H1 (cell line): ENCODE measurements at regions not wholly inside any gene's neighbourhood (a gene's known extent, or its start where the extent isn't known, plus 50 kb on each side); places are given as distances from the start of the nearest gene placed in this dataset.
A peak's percentile ranks its signal among the peaks of the same experiment; 100 is the strongest.

Experiments used
- CEBPB ChIP-seq: IDR thresholded peaks from 2 replicates; pipeline ENCODE4 v1.6.1; 2012; ENCODE audit warnings: low read depth, low read length
- EP300 ChIP-seq, 2 experiments: IDR thresholded peaks; 1 replicate in 1 of 2; 2 replicates in 1 of 2; pipeline ENCODE4 v1.6.1; 2011 to 2012; ENCODE audit warnings: low read depth in 2 of 2, low read length in 2 of 2, mild to moderate bottlenecking in 2 of 2, borderline replicate concordance in 1 of 2, inconsistent platforms in 1 of 2, moderate library complexity in 1 of 2
- KDM1A ChIP-seq: fragments of 200-600, 300-600 bp; sonication (generic); IDR thresholded peaks from 2 replicates; pipeline ENCODE4 v1.7.1; 2016; ENCODE audit warnings: mild to moderate bottlenecking, low read length, borderline replicate concordance
- POLR2A ChIP-seq, 2 experiments: IDR thresholded peaks; 1 replicate in 1 of 2; 2 replicates in 1 of 2; pipeline ENCODE4 v1.6.1; 2011; ENCODE audit warnings: low read depth in 2 of 2, low read length in 2 of 2, mild to moderate bottlenecking in 2 of 2; ENCODE audit errors: control extremely low read depth in 1 of 2
- RFX5 ChIP-seq: IDR thresholded peaks from 2 replicates; pipeline ENCODE4 v1.6.1; 2011; ENCODE audit warnings: low read depth, low read length, improper control_type of control experiment, borderline replicate concordance
- SAP30 ChIP-seq: fragments of 300-600 bp; sonication (generic); IDR thresholded peaks from 2 replicates; pipeline ENCODE4 v1.7.1; 2012; ENCODE audit warnings: low read length, moderate library complexity, mild to moderate bottlenecking, inconsistent platforms; ENCODE audit not compliant: insufficient read depth, insufficient replicate concordance
- TAF1 ChIP-seq: IDR thresholded peaks from 2 replicates; pipeline ENCODE4 v1.6.1; 2011; ENCODE audit warnings: mild to moderate bottlenecking, low read depth, low read length
- TCF12 ChIP-seq: IDR thresholded peaks from 2 replicates; pipeline ENCODE4 v1.6.1; 2011; ENCODE audit warnings: low read depth, mild to moderate bottlenecking, low read length
- TEAD4 ChIP-seq: IDR thresholded peaks from 2 replicates; pipeline ENCODE4 v1.6.1; 2012; ENCODE audit warnings: low read depth, low read length, inconsistent platforms, mixed read lengths
- TF ChIP-seq, protein P1 (sequence below), 3 experiments: IDR thresholded peaks; 1 replicate in 2 of 3; 2 replicates in 1 of 3; pipeline versions ENCODE4 v1.5.1 to v1.6.1; 2011; ENCODE audit warnings: low read length in 3 of 3, mild to moderate bottlenecking in 3 of 3, inconsistent platforms in 2 of 3, low read depth in 1 of 3, moderate library complexity in 1 of 3; ENCODE audit not compliant: insufficient read depth in 1 of 3; ENCODE audit errors: control extremely low read depth in 1 of 3
- TF ChIP-seq, protein P2 (sequence below): IDR thresholded peaks from 2 replicates; pipeline ENCODE4 v1.6.1; 2011; ENCODE audit warnings: low read length, improper control_type of control experiment

DNA sequence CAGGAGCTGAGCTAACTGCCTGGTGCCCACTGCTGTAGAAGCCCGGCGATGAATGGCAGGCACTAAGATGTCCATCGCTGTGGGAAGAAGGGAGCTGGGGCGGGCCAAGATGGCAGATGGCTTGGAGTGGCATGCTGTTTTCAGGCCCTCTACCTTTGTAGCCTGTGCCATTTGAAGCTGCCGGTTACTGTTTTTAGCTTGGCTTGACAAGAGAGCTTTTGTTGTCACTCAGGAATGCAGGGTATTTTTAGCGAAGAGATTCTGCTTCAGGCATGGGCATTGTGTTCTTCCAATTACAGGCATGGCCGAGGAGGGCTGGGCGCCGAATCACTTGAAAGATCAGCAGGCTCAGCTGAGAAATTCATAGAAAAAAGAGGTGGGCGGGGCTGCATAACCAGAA is 348.7 kb downstream of the RPS6KC1 start:
- TF ChIP-seq, protein P1, sequence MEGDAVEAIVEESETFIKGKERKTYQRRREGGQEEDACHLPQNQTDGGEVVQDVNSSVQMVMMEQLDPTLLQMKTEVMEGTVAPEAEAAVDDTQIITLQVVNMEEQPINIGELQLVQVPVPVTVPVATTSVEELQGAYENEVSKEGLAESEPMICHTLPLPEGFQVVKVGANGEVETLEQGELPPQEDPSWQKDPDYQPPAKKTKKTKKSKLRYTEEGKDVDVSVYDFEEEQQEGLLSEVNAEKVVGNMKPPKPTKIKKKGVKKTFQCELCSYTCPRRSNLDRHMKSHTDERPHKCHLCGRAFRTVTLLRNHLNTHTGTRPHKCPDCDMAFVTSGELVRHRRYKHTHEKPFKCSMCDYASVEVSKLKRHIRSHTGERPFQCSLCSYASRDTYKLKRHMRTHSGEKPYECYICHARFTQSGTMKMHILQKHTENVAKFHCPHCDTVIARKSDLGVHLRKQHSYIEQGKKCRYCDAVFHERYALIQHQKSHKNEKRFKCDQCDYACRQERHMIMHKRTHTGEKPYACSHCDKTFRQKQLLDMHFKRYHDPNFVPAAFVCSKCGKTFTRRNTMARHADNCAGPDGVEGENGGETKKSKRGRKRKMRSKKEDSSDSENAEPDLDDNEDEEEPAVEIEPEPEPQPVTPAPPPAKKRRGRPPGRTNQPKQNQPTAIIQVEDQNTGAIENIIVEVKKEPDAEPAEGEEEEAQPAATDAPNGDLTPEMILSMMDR (IDR thresholded peaks at IDR 0.05; ENCODE audit: control extremely low read depth in 1 of 3, insufficient read depth in 1 of 3, low read depth in 1 of 3, low read length in 3 of 3) = no peak
- no peak for TF ChIP-seq SAP30
- TF ChIP-seq TAF1 = no peak
- TF ChIP-seq TEAD4 = peak; percentile 59; the same call in 1 of the 2 replicates
- no peak for TF ChIP-seq POLR2A (IDR thresholded peaks at IDR 0.05; ENCODE audit: control extremely low read depth in 1 of 2, low read depth in 2 of 2, low read length in 2 of 2)
- TF ChIP-seq TCF12 = no peak
- TF ChIP-seq RFX5 = no peak
- TF ChIP-seq CEBPB = no peak
- no peak for TF ChIP-seq EP300 (IDR thresholded peaks at IDR 0.05; ENCODE audit: borderline replicate concordance in 1 of 2, low read depth in 2 of 2, low read length in 2 of 2)
- TF ChIP-seq, protein P2, sequence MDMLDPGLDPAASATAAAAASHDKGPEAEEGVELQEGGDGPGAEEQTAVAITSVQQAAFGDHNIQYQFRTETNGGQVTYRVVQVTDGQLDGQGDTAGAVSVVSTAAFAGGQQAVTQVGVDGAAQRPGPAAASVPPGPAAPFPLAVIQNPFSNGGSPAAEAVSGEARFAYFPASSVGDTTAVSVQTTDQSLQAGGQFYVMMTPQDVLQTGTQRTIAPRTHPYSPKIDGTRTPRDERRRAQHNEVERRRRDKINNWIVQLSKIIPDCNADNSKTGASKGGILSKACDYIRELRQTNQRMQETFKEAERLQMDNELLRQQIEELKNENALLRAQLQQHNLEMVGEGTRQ = no peak
- TF ChIP-seq KDM1A = no peak
